Hematopoietic multipotent progenitor cell treated with erythropoietin and hydrocortisone succinate and interleukin-3 and kit ligand, for 4 days (in vitro differentiated cells): ENCODE measurements at regions not wholly inside any gene's neighbourhood (a gene's known extent, or its start where the extent isn't known, plus 50 kb on each side); places are given as distances from the start of the nearest gene placed in this dataset.
"Not testable (repeated sequence)": the region's sequence is repeated elsewhere in the genome, so short reads cannot be mapped to it uniquely, and the experiment has no call there.

Experiments used
- DNase-seq: peaks from one replicate; pipeline ENCODE4 v3.0.0-alpha.2; 2015

- DNase-seq = not testable (repeated sequence)
Observed at GRCh38 chr16:16448423-16448822, 69.5 kb downstream of the NPIPA7 start.

- DNase-seq = not testable (repeated sequence)
Observed at GRCh38 chr16:16449712-16450237, 70.8 kb downstream of the NPIPA7 start.

GRCh38 chr16:16451721-16452410 is 72.9 kb downstream of the NPIPA7 start:
- not testable (repeated sequence) for DNase-seq

- not testable (repeated sequence) for DNase-seq
Observed at GRCh38 chr16:16458579-16458978, 79.6 kb downstream of the NPIPA7 start.

GRCh38 chr16:16463792-16464191 is 84.9 kb downstream of the NPIPA7 start:
- DNase-seq = not testable (repeated sequence)

GRCh38 chr16:16488919-16489318 is 110.0 kb downstream of the NPIPA7 start:
- not testable (repeated sequence) for DNase-seq

GRCh38 chr16:16489466-16489865 is 110.5 kb downstream of the NPIPA7 start:
- DNase-seq = not testable (repeated sequence)

GRCh38 chr16:16494114-16494513 is 115.2 kb downstream of the NPIPA7 start:
- not testable (repeated sequence) for DNase-seq

- not testable (repeated sequence) for DNase-seq
Observed at GRCh38 chr16:16494998-16495397, 116.1 kb downstream of the NPIPA7 start.

GRCh38 chr16:16499875-16500274 is 120.9 kb downstream of the NPIPA7 start:
- DNase-seq = not testable (repeated sequence)

- DNase-seq = not testable (repeated sequence)
Observed at GRCh38 chr16:16507041-16507440, 128.1 kb downstream of the NPIPA7 start.

- not testable (repeated sequence) for DNase-seq
Observed at GRCh38 chr16:16508344-16508743, 129.4 kb downstream of the NPIPA7 start.

GRCh38 chr16:16519395-16519794 is 140.5 kb downstream of the NPIPA7 start:
- not testable (repeated sequence) for DNase-seq

GRCh38 chr16:16521239-16522002 is 142.5 kb downstream of the NPIPA7 start:
- DNase-seq = not testable (repeated sequence)

- not testable (repeated sequence) for DNase-seq
Observed at GRCh38 chr16:16526998-16527397, 148.1 kb downstream of the NPIPA7 start.

GRCh38 chr16:16530744-16531143 is 151.8 kb downstream of the NPIPA7 start:
- not testable (repeated sequence) for DNase-seq

- not testable (repeated sequence) for DNase-seq
Observed at GRCh38 chr16:16535565-16535964, 156.6 kb downstream of the NPIPA7 start.

GRCh38 chr16:16536151-16536550 is 157.2 kb downstream of the NPIPA7 start:
- DNase-seq = not testable (repeated sequence)

- not testable (repeated sequence) for DNase-seq
Observed at GRCh38 chr16:16549710-16550109, 170.8 kb downstream of the NPIPA7 start.

- not testable (repeated sequence) for DNase-seq
Observed at GRCh38 chr16:16550824-16551223, 171.9 kb downstream of the NPIPA7 start.

- DNase-seq = not testable (repeated sequence)
Observed at GRCh38 chr16:16552819-16553340, 173.9 kb downstream of the NPIPA7 start.

- not testable (repeated sequence) for DNase-seq
Observed at GRCh38 chr16:16559179-16559740, 180.3 kb downstream of the NPIPA7 start.

- not testable (repeated sequence) for DNase-seq
Observed at GRCh38 chr16:16561532-16561931, 182.6 kb downstream of the NPIPA7 start.
